Cerebellar nuclear complex (tissue), 1 donor: ENCODE measurements at regions not wholly inside any gene's neighbourhood (a gene's known extent, or its start where the extent isn't known, plus 50 kb on each side); places are given as distances from the start of the nearest gene placed in this dataset.
"Not testable (repeated sequence)": the region's sequence is repeated elsewhere in the genome, so short reads cannot be mapped to it uniquely, and the experiment has no call there.

ENCODE experiments used
- DNase-seq, 2 experiments: peaks; one replicate each; lab custom pipeline; 2025; lab: John Stamatoyannopoulos, UW

- no peak for DNase-seq
These were observed 151.2 kb downstream of the C12orf75 start for GRCh38 chr12:105481392-105482300.

GRCh38 chr12:105482951-105483350 is 152.5 kb downstream of the C12orf75 start:
- no peak for DNase-seq

- no peak for DNase-seq
These were observed 153.2 kb downstream of the C12orf75 start for GRCh38 chr12:105483691-105484090.

GRCh38 chr12:105485321-105485910 is 154.9 kb downstream of the C12orf75 start:
- DNase-seq = no peak

GRCh38 chr12:105485921-105486320 is 155.4 kb downstream of the C12orf75 start:
- no peak for DNase-seq

- DNase-seq = no peak
These were observed 157.5 kb downstream of the C12orf75 start for GRCh38 chr12:105487963-105488362.

GRCh38 chr12:105492591-105493545 is 162.4 kb downstream of the C12orf75 start:
- DNase-seq = no peak

GRCh38 chr12:105499205-105499604 is 168.7 kb downstream of the C12orf75 start:
- no peak for DNase-seq

- DNase-seq = not testable (repeated sequence)
These were observed 170.2 kb downstream of the C12orf75 start for GRCh38 chr12:105500676-105501075.

GRCh38 chr12:105502426-105502930 is 172.0 kb downstream of the C12orf75 start:
- no peak for DNase-seq

- no peak for DNase-seq
These were observed 173.1 kb downstream of the C12orf75 start for GRCh38 chr12:105503619-105504018.

GRCh38 chr12:105504286-105504685 is 173.8 kb downstream of the C12orf75 start:
- no peak for DNase-seq

- DNase-seq = no peak
These were observed 176.3 kb downstream of the C12orf75 start for GRCh38 chr12:105506678-105507310.

- no peak for DNase-seq
These were observed 177.0 kb downstream of the C12orf75 start for GRCh38 chr12:105507311-105508038.

GRCh38 chr12:105508096-105508495 is 177.6 kb downstream of the C12orf75 start:
- DNase-seq = no peak

GRCh38 chr12:105510526-105510925 is 180.0 kb downstream of the C12orf75 start:
- no peak for DNase-seq

GRCh38 chr12:105512861-105513260 is 182.4 kb downstream of the C12orf75 start:
- DNase-seq = not testable (repeated sequence)

GRCh38 chr12:105522166-105522825 is 191.8 kb downstream of the C12orf75 start:
- DNase-seq = no peak

- no peak for DNase-seq
These were observed 192.9 kb downstream of the C12orf75 start for GRCh38 chr12:105523164-105524057.
